ENCODE measurements at regions not wholly inside any gene's neighbourhood (a gene's known extent, or its start where the extent isn't known, plus 50 kb on each side); places are given as distances from the start of the nearest gene placed in this dataset.

DNA sequence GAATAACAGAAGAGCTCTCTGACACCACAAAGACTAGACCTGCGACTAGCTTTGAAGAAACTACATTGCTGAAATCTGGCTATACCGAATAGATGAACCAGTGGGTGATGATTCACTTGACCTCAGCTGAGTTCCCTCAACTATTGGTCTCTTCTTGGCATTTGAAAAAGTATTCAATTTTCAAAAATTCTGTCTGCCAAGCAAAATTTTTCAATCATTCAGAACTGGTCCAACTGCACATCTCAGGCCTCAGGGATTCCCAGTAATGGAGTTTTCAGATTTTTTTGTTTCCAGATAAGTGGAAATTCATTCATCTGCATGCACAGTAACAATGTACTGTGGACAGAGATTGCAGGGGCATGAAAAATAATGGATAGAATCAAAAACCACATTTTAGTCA is 121.4 kb upstream of the NAA20 start:
- H3K36me3 ChIP-seq = peaks cover 3 to 34% (median 18%) of the 10 kb centered on the region in 4 donors
- peaks cover 0 to 2% (median under 1%) of the 10 kb centered on the region in 4 donors for H3K4me1 ChIP-seq
- H3K27ac ChIP-seq = no peak overlapping the region
- TF ChIP-seq, protein P1, sequence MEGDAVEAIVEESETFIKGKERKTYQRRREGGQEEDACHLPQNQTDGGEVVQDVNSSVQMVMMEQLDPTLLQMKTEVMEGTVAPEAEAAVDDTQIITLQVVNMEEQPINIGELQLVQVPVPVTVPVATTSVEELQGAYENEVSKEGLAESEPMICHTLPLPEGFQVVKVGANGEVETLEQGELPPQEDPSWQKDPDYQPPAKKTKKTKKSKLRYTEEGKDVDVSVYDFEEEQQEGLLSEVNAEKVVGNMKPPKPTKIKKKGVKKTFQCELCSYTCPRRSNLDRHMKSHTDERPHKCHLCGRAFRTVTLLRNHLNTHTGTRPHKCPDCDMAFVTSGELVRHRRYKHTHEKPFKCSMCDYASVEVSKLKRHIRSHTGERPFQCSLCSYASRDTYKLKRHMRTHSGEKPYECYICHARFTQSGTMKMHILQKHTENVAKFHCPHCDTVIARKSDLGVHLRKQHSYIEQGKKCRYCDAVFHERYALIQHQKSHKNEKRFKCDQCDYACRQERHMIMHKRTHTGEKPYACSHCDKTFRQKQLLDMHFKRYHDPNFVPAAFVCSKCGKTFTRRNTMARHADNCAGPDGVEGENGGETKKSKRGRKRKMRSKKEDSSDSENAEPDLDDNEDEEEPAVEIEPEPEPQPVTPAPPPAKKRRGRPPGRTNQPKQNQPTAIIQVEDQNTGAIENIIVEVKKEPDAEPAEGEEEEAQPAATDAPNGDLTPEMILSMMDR (IDR thresholded peaks at IDR 0.05) = no peak
- TF ChIP-seq POLR2AphosphoS5 (IDR thresholded peaks at IDR 0.05) (no peak), POLR2A (IDR thresholded peaks at IDR 0.05) (no peak), EP300 (IDR thresholded peaks at IDR 0.05) (no peak)
- no peak overlapping the region for H3K4me3 ChIP-seq
- no peak for DNase-seq
- intact Hi-C loops (cut with DNase I; ENCODE audit: low total_unique reads) = no loop called here
- H3K27me3 ChIP-seq = no peaks in the 10 kb centered on the region
- WGBS, 5 donors = 85 to 97% (median 93%) methylated on average over 2 of the region's 2 CpGs
- H3K9me3 ChIP-seq = peaks cover 0 to 11% (median 8%) of the 10 kb centered on the region in 4 donors

DNA sequence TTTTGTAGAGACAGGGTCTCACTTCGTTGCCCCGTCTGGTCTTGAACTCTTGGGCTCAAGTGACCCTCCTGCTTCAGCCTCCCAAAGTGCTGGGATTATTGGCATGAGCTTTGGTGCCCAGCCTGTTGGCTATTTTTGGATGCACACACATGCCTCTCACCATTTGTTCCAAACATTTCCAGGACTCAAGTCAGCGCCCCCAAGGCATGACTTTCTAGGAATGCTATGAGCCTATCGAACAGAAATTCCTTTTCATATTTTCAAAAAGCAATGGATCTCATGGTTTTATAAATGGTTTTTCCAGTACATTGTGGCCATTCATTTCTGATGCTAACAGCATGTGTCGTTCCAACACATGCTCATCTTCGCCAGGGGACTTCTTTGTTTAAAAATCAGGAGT is 119.3 kb upstream of the NAA20 start:
- Histone ChIP-seq H3K4me1 (peaks cover 0 to 3% (median 2%) of the 10 kb centered on the region in 4 donors), H3K27ac (no peak overlapping the region), H3K9me3 (peaks cover 0 to 11% (median 8%) of the 10 kb centered on the region in 4 donors), H3K4me3 (no peak overlapping the region), H3K27me3 (no peaks in the 10 kb centered on the region), H3K36me3 (peaks cover 3 to 29% (median 18%) of the 10 kb centered on the region in 4 donors)
- no peak for DNase-seq
- WGBS, 5 donors = 86 to 95% (median 90%) methylated on average over 6 of the region's 6 CpGs
- intact Hi-C loops (cut with DNase I; ENCODE audit: low total_unique reads) = no loop called here
- no peak for TF ChIP-seq POLR2AphosphoS5 (IDR thresholded peaks at IDR 0.05)
- TF ChIP-seq EP300 (IDR thresholded peaks at IDR 0.05) = no peak
- TF ChIP-seq, protein P1 (IDR thresholded peaks at IDR 0.05) = no peak

- DNase-seq = no peak
- 70 to 91% (median 78%) methylated on average over 9 of the region's 9 CpGs for WGBS, 5 donors
- H3K27me3 ChIP-seq = no peaks in the 10 kb centered on the region
Measured at GRCh38 chr20:19901226-19901625, 115.9 kb upstream of the NAA20 start.

DNA sequence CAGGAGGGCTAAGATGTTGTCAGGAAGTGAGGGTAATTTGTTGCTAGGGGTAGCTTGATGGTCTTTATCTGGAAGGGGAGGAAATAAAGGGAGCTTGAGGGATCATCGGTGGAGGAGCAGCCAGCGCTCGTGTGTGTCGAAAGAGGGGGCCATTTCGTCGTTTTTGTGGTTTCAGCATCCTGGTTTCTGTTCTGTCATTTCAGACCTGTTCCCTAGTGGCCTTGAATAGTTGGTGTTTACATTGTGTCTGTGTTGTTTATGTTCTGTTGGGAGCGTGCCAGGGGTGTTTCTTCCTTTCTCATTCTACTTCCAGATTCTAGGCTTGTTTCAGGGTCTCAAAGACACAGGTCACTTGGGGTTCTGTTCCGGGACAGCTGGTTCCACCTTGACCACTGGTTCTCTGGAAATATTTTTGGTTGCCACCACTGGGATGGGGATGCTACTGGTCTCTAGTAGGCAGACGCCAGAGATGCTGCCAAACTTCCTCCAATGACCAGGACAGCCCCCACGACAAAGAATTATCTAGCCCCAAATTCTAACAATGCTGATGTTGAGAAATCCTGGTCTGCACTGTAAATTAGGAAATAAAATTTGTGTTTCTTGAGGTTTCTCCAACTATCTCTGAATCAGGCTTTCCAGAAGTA is 113.9 kb upstream of the NAA20 start:
- 28 to 42% (median 38%) methylated on average over 10 of the region's 10 CpGs for WGBS, 5 donors
- no peak overlapping the region for H3K4me3 ChIP-seq
- DNase-seq = peak; percentile 44 to 84
- intact Hi-C loops (cut with DNase I; ENCODE audit: low total_unique reads) = loop anchor here (10.0 kb wide), 1 partner anchor 92 kb away; no protein-coding TSS in a partner anchor
- TF ChIP-seq POLR2A (IDR thresholded peaks at IDR 0.05) (no peak), EP300 (IDR thresholded peaks at IDR 0.05) (no peak), POLR2AphosphoS5 (IDR thresholded peaks at IDR 0.05) (peak in 2 of 3 donors; percentile 16 to 57)
- TF ChIP-seq, protein P1 (IDR thresholded peaks at IDR 0.05) = peak in 2 of 7 experiments; percentile 18 to 32
- peaks cover 0 to 24% (median 10%) of the 10 kb centered on the region in 4 donors for H3K4me1 ChIP-seq
- H3K27me3 ChIP-seq = no peaks in the 10 kb centered on the region
- H3K9me3 ChIP-seq = peaks cover 0 to 11% (median 8%) of the 10 kb centered on the region in 4 donors
- peak overlapping the region in 3 of 5 donors; percentile 7 to 50 (median 29) for H3K27ac ChIP-seq
- peaks cover 0 to 9% (median 0%) of the 10 kb centered on the region in 4 donors for H3K36me3 ChIP-seq

More at GRCh38 chr20:19901226-19901625, 115.9 kb upstream of the NAA20 start:
- no peak overlapping the region for H3K27ac ChIP-seq
- H3K9me3 ChIP-seq = peaks cover 0 to 11% (median 8%) of the 10 kb centered on the region in 4 donors
- peaks cover 0 to 12% (median 7%) of the 10 kb centered on the region in 4 donors for H3K4me1 ChIP-seq
- intact Hi-C loops (cut with DNase I; ENCODE audit: low total_unique reads) = loop anchor here (10.0 kb wide), 1 partner anchor 94 kb away; no protein-coding TSS in a partner anchor
- TF ChIP-seq POLR2A (IDR thresholded peaks at IDR 0.05) (no peak), POLR2AphosphoS5 (IDR thresholded peaks at IDR 0.05) (no peak), EP300 (IDR thresholded peaks at IDR 0.05) (no peak)
- TF ChIP-seq, protein P1 (IDR thresholded peaks at IDR 0.05) = no peak
- peaks cover 0 to 16% (median 5%) of the 10 kb centered on the region in 4 donors for H3K36me3 ChIP-seq
- no peak overlapping the region for H3K4me3 ChIP-seq

Measured in stomach (tissue), 8 donors.